Thyroid gland (tissue), 4 donors: ENCODE measurements at regions not wholly inside any gene's neighbourhood (a gene's known extent, or its start where the extent isn't known, plus 50 kb on each side); places are given as distances from the start of the nearest gene placed in this dataset.

ENCODE experiments used
- DNase-seq, 2 donors: peaks; one replicate each; pipeline ENCODE4 v3.0.0-alpha.2; 2019
- H3K27ac ChIP-seq, 3 donors: fragments of 200-600 bp; sonication (generic); 1 replicate in 2 of 3; 2 replicates in 1 of 3; pipeline ENCODE4 v1.5.1; 2016 to 2019; ENCODE audit warnings: mild to moderate bottlenecking in 1 of 3, moderate library complexity in 1 of 3
- H3K27me3 ChIP-seq: fragments of 200-600 bp; sonication (generic); one replicate; pipeline ENCODE4 v1.5.1; 2019
- H3K36me3 ChIP-seq, 2 donors: fragments of 200-600 bp; sonication (generic); one replicate each; pipeline ENCODE4 v1.5.1; 2016 to 2019
- H3K4me1 ChIP-seq, 2 donors: fragments of 200-600 bp; sonication (generic); one replicate each; pipeline ENCODE4 v1.5.1; 2017 to 2019
- H3K4me3 ChIP-seq, 3 donors: fragments of 200-600 bp; sonication (generic); replicated peaks in 1 of 3; 1 replicate in 2 of 3; 2 replicates in 1 of 3; pipeline ENCODE4 v1.5.1; 2016; ENCODE audit warnings: mild to moderate bottlenecking in 1 of 3
- H3K9me3 ChIP-seq: fragments of 200-600 bp; sonication (generic); one replicate; pipeline ENCODE4 v1.5.1; 2017
- CTCF ChIP-seq, 6 experiments: fragments of 200-600 bp in 3 of 6; fragments of 450-650 bp in 3 of 6; sonication (generic) in 3 of 6; IDR thresholded peaks; one replicate each; pipeline ENCODE4 v1.5.1; 2016 to 2019; ENCODE audit warnings: antibody characterized with exemption in 6 of 6, mild to moderate bottlenecking in 2 of 6, inconsistent platforms in 1 of 6, moderate library complexity in 1 of 6
- POLR2A ChIP-seq, 2 donors: fragments of 450-650 bp; IDR thresholded peaks; one replicate each; pipeline ENCODE4 v1.6.1; 2017; ENCODE audit warnings: antibody characterized with exemption in 2 of 2, mild to moderate bottlenecking in 2 of 2, moderate library complexity in 1 of 2
- WGBS, 2 donors: methylation state at CpG; one replicate each; pipeline ENCODE4 v1.1.5; 2017; 5-methylcytosine and 5-hydroxymethylcytosine counted together
- intact Hi-C: fragments of 100-400 bp; cut with DNase I; formaldehyde crosslinking; loops from one replicate; pipeline ENCODE4 v1.15.1; 2023

- no peak overlapping the region for H3K27ac ChIP-seq
- no peaks in the 10 kb centered on the region for H3K36me3 ChIP-seq
- intact Hi-C loops, result no loop called here
- TF ChIP-seq CTCF (IDR thresholded peaks at IDR 0.05) (no peak), POLR2A (IDR thresholded peaks at IDR 0.05) (no peak)
- H3K4me3 ChIP-seq, result no peak overlapping the region
- WGBS, 2 donors, result 76 to 89% methylated on average over 1 of the region's 1 CpG
- DNase-seq, result no peak
- no peaks in the 10 kb centered on the region for H3K27me3 ChIP-seq
- no peaks in the 10 kb centered on the region for H3K9me3 ChIP-seq
- no peaks in the 10 kb centered on the region for H3K4me1 ChIP-seq
Observed at GRCh38 chr2:122993592-122993991, 1031.5 kb upstream of the CNTNAP5 start.

- no peaks in the 10 kb centered on the region for H3K4me1 ChIP-seq
- no peaks in the 10 kb centered on the region for H3K36me3 ChIP-seq
- H3K27me3 ChIP-seq, result no peaks in the 10 kb centered on the region
- intact Hi-C loops, result no loop called here
- WGBS, 2 donors, result 72 to 77% methylated on average over 3 of the region's 3 CpGs
- TF ChIP-seq POLR2A (IDR thresholded peaks at IDR 0.05) (no peak), CTCF (IDR thresholded peaks at IDR 0.05) (no peak)
- H3K27ac ChIP-seq, result no peak overlapping the region
- no peak for DNase-seq
- no peaks in the 10 kb centered on the region for H3K9me3 ChIP-seq
- no peak overlapping the region for H3K4me3 ChIP-seq
Observed at GRCh38 chr2:122999258-122999657, 1025.8 kb upstream of the CNTNAP5 start.

DNA sequence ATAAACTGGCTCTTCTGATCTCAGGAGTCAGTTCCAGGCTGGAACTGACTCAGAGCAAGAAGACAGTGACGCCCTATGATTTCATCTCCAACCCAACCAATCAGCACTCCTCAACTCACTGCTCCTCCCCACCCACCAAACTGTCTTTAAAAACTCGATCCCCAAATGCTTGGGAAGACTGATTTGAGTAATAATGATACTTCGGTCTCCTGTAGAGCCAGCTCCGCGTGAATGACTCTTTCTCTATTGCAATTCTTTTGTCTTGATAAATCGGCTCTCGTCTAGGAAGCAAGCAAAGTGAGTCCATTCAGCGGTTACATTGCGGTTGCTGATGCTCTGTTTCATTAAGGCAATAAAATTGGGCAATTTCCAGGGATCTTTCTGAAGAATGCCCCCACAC is 1025.3 kb upstream of the CNTNAP5 start:
- no peaks in the 10 kb centered on the region for H3K36me3 ChIP-seq
- no peak for DNase-seq
- H3K9me3 ChIP-seq, result no peaks in the 10 kb centered on the region
- H3K27ac ChIP-seq, result no peak overlapping the region
- WGBS, 2 donors, result 68 to 69% methylated on average over 9 of the region's 9 CpGs
- no peak overlapping the region for H3K4me3 ChIP-seq
- no peaks in the 10 kb centered on the region for H3K4me1 ChIP-seq
- no peak for TF ChIP-seq POLR2A (IDR thresholded peaks at IDR 0.05)
- TF ChIP-seq CTCF (IDR thresholded peaks at IDR 0.05), result no peak
- intact Hi-C loops, result no loop called here
- no peaks in the 10 kb centered on the region for H3K27me3 ChIP-seq

DNA sequence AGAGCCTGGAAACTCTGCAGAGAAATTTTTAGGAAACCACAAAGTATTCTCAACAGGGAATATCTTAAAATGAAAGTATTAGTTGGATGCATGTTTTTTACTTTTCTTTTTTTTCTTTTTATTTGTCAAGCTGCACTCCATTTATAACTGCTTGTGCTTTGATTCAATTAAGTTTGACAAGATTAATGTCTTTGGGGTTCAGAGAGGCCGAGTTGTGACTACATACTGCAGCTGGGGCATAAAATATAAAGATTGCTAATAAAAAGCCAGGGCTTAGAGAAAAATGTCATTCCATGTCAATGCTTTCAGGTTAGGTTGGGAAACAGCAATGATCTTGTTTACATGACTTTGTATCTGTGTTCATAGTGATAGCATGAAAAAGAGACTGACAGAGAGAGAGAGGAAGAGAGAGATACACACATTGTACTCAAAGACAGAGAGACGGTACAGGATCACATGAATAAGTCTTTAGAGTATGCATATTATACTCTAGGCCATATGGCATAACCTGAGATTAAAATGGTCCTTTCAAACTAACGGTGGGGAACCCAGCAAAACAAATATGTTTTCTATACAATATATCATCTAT is 1022.3 kb upstream of the CNTNAP5 start:
- no peak overlapping the region for H3K4me3 ChIP-seq
- H3K4me1 ChIP-seq, result no peaks in the 10 kb centered on the region
- no peaks in the 10 kb centered on the region for H3K36me3 ChIP-seq
- no peaks in the 10 kb centered on the region for H3K27me3 ChIP-seq
- no peak overlapping the region for H3K27ac ChIP-seq
- intact Hi-C loops, result no loop called here
- no peak for DNase-seq
- no peaks in the 10 kb centered on the region for H3K9me3 ChIP-seq
- no peak for TF ChIP-seq POLR2A (IDR thresholded peaks at IDR 0.05)
- TF ChIP-seq CTCF (IDR thresholded peaks at IDR 0.05), result no peak
- WGBS, 2 donors, result 75 to 77% methylated on average over 3 of the region's 3 CpGs

DNA sequence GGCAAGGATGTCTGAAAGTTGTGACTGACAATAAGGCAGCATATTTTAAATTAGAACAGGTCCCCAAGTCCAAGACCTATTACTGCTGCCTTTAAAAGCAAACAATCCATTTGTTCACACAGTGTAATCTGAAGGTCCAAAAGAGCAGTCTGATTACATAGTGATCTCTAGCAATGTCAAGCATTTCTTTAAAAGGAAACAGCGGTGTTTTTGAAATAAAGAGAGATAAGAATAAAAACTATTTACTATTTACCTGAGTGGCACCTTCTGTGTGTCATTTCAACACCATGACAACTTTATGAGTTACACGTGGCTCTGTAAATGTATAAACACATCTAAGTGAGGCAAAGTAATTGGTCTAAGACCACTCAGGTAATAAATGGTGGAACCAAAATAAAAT is 1009.9 kb upstream of the CNTNAP5 start:
- WGBS, 2 donors, result 73% methylated on average over 2 of the region's 2 CpGs
- no peaks in the 10 kb centered on the region for H3K36me3 ChIP-seq
- no peak overlapping the region for H3K27ac ChIP-seq
- no peaks in the 10 kb centered on the region for H3K9me3 ChIP-seq
- TF ChIP-seq POLR2A (IDR thresholded peaks at IDR 0.05), result no peak
- no peak for TF ChIP-seq CTCF (IDR thresholded peaks at IDR 0.05)
- DNase-seq, result no peak
- intact Hi-C loops, result no loop called here
- H3K4me1 ChIP-seq, result no peaks in the 10 kb centered on the region
- H3K4me3 ChIP-seq, result no peak overlapping the region
- no peaks in the 10 kb centered on the region for H3K27me3 ChIP-seq
